ENCODE measurements at regions not wholly inside any gene's neighbourhood (a gene's known extent, or its start where the extent isn't known, plus 50 kb on each side); places are given as distances from the start of the nearest gene placed in this dataset.

- TF ChIP-seq CTCF (conservative IDR thresholded peaks at IDR 0.05; ENCODE audit: low read length) (no peak), EZH2phosphoT487 (IDR thresholded peaks at IDR 0.05; ENCODE audit: borderline replicate concordance) (no peak)
Observed at GRCh38 chr4:24664956-24665355, 80.6 kb upstream of the DHX15 start.

Measured in Loucy (cell line).